Cardiac muscle cell (in vitro differentiated cells and primary cell): ENCODE measurements at regions not wholly inside any gene's neighbourhood (a gene's known extent, or its start where the extent isn't known, plus 50 kb on each side); places are given as distances from the start of the nearest gene placed in this dataset.

ENCODE experiments used
- DNase-seq, 2 donors: peaks; one replicate each; pipeline versions ENCODE4 v3.0.0 to v3.0.0-alpha.2; 2010 to 2017; ENCODE audit warnings: low read depth in 1 of 2, low spot score in 1 of 2
- H3K27ac ChIP-seq: fragments of 200-600 bp; sonication (generic); 2 replicates; pipeline ENCODE4 v1.5.1; 2016
- H3K27me3 ChIP-seq: fragments of 200-600 bp; sonication (generic); 2 replicates; pipeline ENCODE4 v1.6.0; 2016; ENCODE audit warnings: control low read depth
- H3K36me3 ChIP-seq: fragments of 200-600 bp; sonication (generic); 2 replicates; pipeline ENCODE4 v1.5.1; 2016; ENCODE audit warnings: control low read depth
- H3K4me1 ChIP-seq: fragments of 200-600 bp; sonication (generic); 2 replicates; pipeline ENCODE4 v1.8.1; 2017; ENCODE audit warnings: low read depth, mild to moderate bottlenecking, mixed run types
- H3K4me3 ChIP-seq: fragments of 200-600 bp; sonication (generic); 2 replicates; pipeline ENCODE4 v1.5.1; 2016; ENCODE audit warnings: mild to moderate bottlenecking
- H3K9me3 ChIP-seq: fragments of 200-600 bp; sonication (generic); 2 replicates; pipeline ENCODE4 v1.5.1; 2017; ENCODE audit warnings: low read depth, mild to moderate bottlenecking, control low read depth
- TF ChIP-seq, protein P1 (sequence below): IDR thresholded peaks from 2 replicates; pipeline ENCODE4 v1.5.1; 2012; ENCODE audit warnings: low read depth, mild to moderate bottlenecking, low read length

DNA sequence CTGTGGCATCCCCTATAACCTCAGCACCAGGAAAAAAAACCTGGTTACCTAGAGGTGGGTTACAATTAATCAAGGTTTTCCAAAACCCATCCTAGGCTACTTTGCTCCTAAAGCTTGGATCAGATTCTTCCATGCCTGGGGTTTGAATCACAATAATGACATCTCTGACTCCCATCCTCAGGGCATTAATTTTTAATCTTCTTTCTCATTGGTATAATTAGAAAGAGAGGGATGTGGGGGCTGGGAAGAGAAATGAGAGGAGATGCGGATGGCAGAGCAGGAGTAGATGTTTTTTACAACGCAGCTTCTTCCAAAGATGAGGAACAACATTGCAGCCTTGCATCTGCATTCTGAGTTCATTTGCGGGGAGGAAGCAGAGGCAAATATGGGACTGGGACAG lies 117.2 kb upstream of the E2F8 start:
- Histone ChIP-seq H3K4me1 (no peaks in the 10 kb centered on the region), H3K27ac (no peak overlapping the region), H3K9me3 (no peaks in the 10 kb centered on the region), H3K4me3 (no peak overlapping the region), H3K36me3 (no peaks in the 10 kb centered on the region), H3K27me3 (peaks cover 18% of the 10 kb centered on the region)
- no peak for DNase-seq
- TF ChIP-seq, protein P1, sequence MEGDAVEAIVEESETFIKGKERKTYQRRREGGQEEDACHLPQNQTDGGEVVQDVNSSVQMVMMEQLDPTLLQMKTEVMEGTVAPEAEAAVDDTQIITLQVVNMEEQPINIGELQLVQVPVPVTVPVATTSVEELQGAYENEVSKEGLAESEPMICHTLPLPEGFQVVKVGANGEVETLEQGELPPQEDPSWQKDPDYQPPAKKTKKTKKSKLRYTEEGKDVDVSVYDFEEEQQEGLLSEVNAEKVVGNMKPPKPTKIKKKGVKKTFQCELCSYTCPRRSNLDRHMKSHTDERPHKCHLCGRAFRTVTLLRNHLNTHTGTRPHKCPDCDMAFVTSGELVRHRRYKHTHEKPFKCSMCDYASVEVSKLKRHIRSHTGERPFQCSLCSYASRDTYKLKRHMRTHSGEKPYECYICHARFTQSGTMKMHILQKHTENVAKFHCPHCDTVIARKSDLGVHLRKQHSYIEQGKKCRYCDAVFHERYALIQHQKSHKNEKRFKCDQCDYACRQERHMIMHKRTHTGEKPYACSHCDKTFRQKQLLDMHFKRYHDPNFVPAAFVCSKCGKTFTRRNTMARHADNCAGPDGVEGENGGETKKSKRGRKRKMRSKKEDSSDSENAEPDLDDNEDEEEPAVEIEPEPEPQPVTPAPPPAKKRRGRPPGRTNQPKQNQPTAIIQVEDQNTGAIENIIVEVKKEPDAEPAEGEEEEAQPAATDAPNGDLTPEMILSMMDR: no peak

DNA sequence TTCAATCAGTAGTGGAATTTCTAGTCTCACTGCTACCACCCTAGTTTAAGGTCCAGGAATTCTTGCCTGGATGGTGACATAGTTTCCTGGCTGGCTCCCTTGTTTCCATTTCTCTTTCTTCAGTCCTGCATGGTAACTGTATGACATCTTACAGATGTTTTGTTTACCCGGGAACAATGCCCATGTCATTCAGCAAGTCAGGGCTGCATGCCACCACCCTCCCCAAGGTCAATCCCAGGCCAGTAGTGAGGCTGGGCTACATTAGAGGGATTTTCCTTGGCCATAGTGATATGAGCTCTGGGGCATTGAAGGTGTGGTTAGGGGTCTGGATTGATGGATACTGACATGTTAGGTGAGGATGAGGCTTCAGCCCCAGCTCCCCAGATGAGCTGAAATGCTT lies 114.9 kb upstream of the E2F8 start:
- Histone ChIP-seq H3K36me3 (no peaks in the 10 kb centered on the region), H3K4me1 (no peaks in the 10 kb centered on the region), H3K4me3 (no peak overlapping the region), H3K27me3 (peaks cover 18% of the 10 kb centered on the region), H3K9me3 (no peaks in the 10 kb centered on the region), H3K27ac (no peak overlapping the region)
- DNase-seq: no peak
- TF ChIP-seq, protein P1: no peak

DNA sequence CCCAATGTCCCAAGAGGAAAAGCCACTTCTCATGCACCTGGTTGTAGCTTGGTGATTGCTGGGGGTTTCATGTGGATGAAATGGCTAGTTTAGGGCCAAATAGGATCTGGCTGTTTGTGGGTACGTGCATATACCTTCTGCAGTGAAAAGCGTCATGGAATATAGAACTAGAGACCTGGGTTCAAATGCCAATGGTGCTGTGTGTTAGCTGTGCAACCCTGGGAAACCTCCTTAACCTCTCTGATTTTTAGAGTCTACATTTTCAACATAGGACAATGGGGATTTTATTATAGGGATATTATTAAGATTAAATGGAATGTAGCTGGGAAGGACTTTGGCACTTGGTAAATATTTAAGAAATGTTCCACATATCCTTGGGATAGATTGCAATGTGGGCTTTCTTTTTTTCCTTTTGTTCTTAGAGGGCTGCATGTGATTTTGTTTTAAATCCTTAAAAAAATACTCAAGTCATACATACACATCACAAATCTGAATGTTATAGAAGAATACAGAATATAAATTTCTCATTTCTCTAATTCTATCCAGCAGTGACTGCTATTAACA lies 112.6 kb upstream of the E2F8 start:
- Histone ChIP-seq H3K27me3 (peaks cover 17% of the 10 kb centered on the region), H3K27ac (no peak overlapping the region), H3K9me3 (no peaks in the 10 kb centered on the region), H3K4me3 (no peak overlapping the region), H3K36me3 (no peaks in the 10 kb centered on the region), H3K4me1 (no peaks in the 10 kb centered on the region)
- DNase-seq: no peak
- TF ChIP-seq, protein P1: no peak

DNA sequence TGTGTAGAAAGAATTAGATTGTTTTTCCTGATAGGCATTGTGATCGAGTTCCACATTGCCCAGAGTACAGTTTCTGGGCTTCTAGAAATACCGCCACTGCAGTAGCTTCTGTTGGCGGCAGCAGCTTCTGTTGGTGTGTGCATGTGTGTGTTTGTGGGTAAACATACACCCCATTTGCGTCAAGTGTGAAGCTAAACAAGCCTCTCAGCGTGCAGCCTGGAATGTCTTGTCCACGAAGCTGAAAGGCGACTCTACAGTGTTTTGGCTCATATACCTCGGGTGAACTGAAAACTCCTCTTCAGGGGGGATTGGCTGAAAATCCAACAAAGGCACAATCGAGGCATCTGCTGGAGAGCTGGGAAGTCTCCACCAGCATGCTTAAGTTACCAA lies 112.0 kb upstream of the E2F8 start:
- Histone ChIP-seq H3K27me3 (peaks cover 17% of the 10 kb centered on the region), H3K4me1 (no peaks in the 10 kb centered on the region), H3K27ac (no peak overlapping the region), H3K4me3 (no peak overlapping the region), H3K9me3 (no peaks in the 10 kb centered on the region), H3K36me3 (no peaks in the 10 kb centered on the region)
- TF ChIP-seq, protein P1: no peak
- DNase-seq: no peak

DNA sequence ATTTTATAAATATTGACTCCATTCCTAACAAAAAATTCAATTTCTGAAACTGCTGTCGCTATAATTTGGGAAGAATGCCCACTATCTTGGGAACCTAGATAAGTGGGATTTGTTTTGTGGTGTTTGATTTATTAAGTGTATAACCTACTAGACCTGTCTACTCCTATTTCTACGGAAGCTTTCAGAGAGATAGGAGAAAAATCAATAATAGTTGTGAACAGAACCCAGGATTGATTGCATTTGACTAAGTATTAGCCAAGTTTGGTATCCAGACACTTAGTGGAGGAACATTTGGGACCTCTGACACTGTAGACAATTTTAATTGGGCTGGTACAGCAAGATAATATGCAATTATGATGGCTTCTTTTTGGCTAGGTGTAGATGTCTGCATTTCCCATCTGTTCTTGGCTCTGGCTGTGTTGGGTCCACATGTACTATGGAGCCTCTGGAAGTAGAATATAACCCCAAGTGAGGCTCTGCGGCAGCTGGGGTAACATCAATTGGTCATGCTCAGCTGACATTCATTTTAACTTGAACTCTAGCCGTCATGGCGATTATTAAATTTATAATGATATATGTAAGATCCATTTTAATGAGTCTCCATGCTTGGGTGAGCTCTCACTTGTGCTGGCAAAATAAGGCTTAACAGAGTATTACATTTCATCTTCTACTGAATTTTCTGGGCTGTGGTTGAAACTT lies 111.5 kb upstream of the E2F8 start:
- Histone ChIP-seq H3K27me3 (peaks cover 19% of the 10 kb centered on the region), H3K27ac (no peak overlapping the region), H3K36me3 (no peaks in the 10 kb centered on the region), H3K4me1 (no peaks in the 10 kb centered on the region), H3K9me3 (no peaks in the 10 kb centered on the region), H3K4me3 (no peak overlapping the region)
- TF ChIP-seq, protein P1: no peak
- no peak for DNase-seq
